Right ventricle myocardium superior (tissue), 1 donor: ENCODE measurements at regions not wholly inside any gene's neighbourhood (a gene's known extent, or its start where the extent isn't known, plus 50 kb on each side); places are given as distances from the start of the nearest gene placed in this dataset.

Experiments
- ATAC-seq: fragments of 200-7000 bp; cut with Tn5 transposase; one replicate; pipeline ENCODE4 v1.9.1; 2020; ENCODE audit warnings: mild to moderate bottlenecking; ENCODE audit not compliant: poor library complexity
- DNase-seq: peaks from one replicate; pipeline ENCODE4 v3.0.0-alpha.2; 2020
- intact Hi-C: fragments of 100-400 bp; cut with DNase I; formaldehyde crosslinking; loops from one replicate; pipeline ENCODE4 v1.11.2; 2022
- donor health status: DM: no; HTN: yes; CAD: no; lungs with severe emphysema.

- intact Hi-C loops, result no loop called here
- no peak for ATAC-seq
- no peak for DNase-seq
Observed at GRCh38 chr18:46385124-46385523, 271.9 kb downstream of the LOXHD1 start.

DNA sequence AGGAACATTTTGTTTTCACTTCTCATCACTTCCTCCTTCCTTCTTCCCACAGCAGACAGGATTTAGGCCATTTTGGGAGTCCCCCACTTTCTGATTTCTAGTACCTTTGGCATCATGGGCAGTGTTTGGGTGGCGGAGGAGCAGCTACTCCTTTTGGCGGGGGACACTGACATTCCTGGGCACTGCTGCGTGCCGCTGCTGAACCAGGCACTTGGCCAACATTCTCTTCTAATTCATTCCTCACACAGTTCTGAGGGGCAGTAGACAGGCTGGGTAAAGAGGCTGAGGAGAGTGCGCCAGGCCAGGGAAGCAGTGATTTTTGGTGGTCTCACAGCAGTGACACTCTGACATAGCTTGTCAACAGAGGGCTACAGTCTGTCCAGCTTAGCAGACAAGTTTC, 270.2 kb downstream of the LOXHD1 start:
- DNase-seq, result peak; percentile 60

GRCh38 chr18:46387441-46388131, 269.4 kb downstream of the LOXHD1 start:
- intact Hi-C loops, result no loop called here
- ATAC-seq (peak; percentile 83), DNase-seq (peak; percentile 56)

More for the DNA sequence above, 270.2 kb downstream of the LOXHD1 start:
- intact Hi-C loops, result no loop called here
- ATAC-seq, result peak; percentile 96

- ATAC-seq (no peak), DNase-seq (no peak)
- intact Hi-C loops, result no loop called here
Observed at GRCh38 chr18:46388286-46388685, 268.7 kb downstream of the LOXHD1 start.

- intact Hi-C loops, result no loop called here
- DNase-seq (no peak), ATAC-seq (no peak)
Observed at GRCh38 chr18:46392576-46392975, 264.4 kb downstream of the LOXHD1 start.

DNA sequence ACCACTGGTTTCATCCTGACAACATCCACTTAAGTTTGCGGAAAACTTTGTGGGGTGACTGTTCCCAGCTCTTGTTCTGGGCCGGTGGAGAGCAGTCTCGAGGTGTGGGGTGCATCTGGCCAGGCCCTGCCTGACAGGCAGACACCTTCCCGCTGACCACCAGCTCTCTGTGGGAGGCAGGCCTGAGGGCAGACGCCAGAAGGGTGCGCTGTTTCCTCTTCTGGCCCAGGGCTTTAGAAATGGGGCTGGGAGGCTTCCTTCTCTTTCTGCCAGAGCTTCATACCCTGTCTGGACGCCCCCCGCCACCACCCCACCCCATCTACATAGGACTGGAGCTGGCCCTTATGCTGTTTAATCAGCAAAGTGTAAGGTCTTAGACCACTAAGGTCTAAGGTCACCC, 263.8 kb downstream of the LOXHD1 start:
- ATAC-seq (no peak), DNase-seq (no peak)
- intact Hi-C loops, result no loop called here

DNA sequence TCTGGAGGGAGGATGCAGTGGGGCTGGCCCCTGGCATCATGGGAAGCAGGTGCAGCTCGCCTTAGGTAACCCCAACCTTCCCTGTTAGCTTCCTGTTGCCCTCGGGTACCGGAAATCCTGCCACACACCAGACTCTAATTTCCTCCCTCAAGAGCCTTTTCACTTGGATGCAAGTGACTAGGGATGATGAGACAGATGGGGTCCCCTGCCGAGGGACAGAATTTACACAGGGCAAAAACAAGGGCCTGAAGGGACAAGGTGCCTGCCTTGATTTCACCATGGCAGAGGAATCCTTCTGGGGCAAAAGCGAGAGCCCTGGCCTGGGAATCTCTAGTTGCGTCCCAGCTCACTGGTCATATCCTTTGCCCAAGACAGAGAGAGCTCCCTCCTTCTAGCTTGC, 263.1 kb downstream of the LOXHD1 start:
- intact Hi-C loops, result no loop called here
- DNase-seq, result no peak
- ATAC-seq, result no peak

DNA sequence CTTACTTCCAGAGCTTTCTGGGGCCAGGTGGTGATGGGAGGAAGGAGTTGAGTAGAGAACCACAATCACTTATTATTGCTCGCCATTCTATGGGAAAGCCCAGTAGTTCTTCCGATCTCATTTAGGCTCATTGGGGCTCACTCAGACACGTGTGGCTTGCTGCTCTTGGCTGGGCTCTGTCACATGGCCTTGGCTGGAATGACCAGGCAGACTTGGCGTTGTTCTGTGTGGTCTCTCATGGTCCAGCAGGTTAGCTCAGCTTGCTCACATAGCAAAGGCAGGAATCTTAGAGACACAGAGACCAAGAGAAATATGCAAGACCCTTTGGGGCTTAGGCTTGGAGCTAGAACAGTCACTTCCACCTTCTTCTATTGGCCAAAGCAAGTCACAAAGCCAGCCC, 261.2 kb downstream of the LOXHD1 start:
- no peak for DNase-seq
- intact Hi-C loops, result no loop called here
- ATAC-seq, result no peak

GRCh38 chr18:46397174-46397573, 259.8 kb downstream of the LOXHD1 start:
- intact Hi-C loops, result no loop called here
- DNase-seq (no peak), ATAC-seq (no peak)

DNA sequence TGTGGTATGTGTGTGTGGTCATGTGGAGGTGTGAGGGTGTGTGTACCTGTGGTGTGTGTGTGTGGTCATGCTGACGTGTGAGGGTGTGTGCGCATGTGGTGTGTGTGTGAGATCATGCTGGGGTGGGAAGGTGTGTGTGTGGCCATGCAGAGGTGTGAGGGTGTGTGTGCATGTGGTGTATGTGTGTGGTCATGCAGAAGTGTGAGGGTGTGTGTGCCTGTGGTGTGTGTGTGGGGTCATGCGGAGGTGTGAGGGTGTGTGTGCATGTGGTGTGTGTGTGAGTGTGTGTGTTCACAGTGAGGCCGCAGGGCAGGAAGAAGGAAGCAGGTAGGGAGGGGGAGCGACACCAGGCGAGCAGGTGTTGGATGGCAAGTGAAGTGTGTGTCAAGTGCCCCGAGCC, 259.0 kb downstream of the LOXHD1 start:
- no peak for ATAC-seq
- intact Hi-C loops, result no loop called here
- no peak for DNase-seq

GRCh38 chr18:46398625-46399024, 258.4 kb downstream of the LOXHD1 start:
- no peak for ATAC-seq
- intact Hi-C loops, result no loop called here
- no peak for DNase-seq

DNA sequence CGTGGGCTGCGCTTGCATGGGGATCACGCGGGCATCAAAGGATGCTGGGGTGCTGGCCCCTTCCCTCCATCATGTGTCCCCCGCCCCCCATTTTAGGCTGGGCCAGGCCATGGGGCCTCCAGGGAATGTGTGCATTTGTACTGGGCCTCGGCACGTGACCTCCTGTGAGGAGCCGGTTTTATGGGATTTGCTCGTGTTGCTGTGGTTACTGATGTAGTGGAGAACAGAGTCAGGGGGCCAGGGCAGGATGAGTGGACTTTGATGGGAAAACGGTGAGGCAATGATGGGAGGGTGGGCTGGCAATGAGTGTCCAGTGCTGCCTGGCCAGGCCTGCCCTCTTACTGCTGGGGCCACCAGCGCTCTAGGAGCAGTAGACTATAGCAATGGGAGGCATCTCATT, 257.7 kb downstream of the LOXHD1 start:
- no peak for DNase-seq
- no peak for ATAC-seq
- intact Hi-C loops, result no loop called here

GRCh38 chr18:46400449-46400848, 256.6 kb downstream of the LOXHD1 start:
- DNase-seq (no peak), ATAC-seq (no peak)
- intact Hi-C loops, result no loop called here

DNA sequence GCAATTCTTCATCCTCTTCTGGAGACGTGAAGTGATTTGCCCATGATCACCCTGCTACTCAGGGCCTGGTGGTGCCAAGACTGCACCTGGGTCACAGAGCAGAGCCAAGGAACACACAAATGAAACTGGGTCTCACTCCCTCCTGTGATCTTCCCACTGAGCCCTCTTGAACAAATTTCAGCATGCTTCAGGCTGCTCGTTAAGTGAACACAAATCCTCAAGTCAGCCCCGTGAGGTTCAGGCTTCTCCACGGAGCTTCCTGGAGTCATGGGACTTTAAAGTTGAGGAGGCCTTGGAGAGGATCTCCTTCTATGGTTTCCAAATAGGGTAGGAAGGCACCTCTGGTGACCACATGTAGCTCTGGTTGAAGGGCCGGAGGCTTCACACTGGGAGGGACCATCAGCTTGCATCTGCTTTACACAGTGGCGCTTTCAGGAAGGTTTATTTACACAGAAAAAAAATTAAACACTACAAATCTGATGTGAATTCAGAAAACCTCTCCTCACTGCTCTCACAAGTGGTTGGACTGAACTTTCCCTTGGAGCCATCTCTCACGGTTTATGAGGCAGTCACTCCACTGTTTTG, 255.4 kb downstream of the LOXHD1 start:
- ATAC-seq (no peak), DNase-seq (no peak)
- intact Hi-C loops, result no loop called here

DNA sequence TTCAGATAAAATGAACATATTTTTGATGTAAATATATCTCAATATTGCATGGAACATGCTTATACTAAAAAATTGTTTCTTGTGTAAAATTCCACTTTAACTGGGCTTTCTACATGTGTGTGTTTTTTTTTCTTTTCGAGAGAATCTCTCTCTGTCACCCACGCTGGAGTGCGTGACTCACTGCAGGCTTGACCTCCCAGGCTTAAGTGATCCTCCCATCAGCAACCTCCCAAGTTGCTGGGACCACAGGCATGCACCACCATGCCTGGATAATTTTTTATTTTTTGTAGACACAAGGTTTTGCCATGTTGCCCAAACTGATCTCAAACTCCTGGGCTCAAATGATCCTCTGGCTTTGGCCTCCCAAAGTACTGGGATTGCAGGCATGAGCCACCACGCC, 254.6 kb downstream of the LOXHD1 start:
- DNase-seq, result no peak
- intact Hi-C loops, result no loop called here
- ATAC-seq, result no peak

DNA sequence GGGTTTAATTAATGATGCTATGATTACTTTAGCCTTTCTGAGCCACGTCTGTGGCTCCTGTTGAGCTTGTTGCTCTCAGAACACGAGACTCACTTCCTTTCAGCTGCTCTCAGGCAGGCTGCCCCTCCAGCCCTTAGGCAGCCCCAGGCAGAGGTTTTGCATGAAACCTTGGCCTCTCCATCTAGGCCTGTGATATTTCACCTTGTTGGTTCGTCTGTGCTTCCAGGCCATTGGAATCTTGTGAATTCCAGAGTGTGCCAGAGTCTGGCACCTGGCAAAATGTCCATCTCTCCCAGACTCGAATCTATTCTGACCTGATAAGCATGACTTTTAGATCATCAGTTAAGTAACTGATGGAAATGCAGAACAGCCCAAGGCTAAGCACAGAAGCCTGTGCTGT, 254.1 kb downstream of the LOXHD1 start:
- DNase-seq (no peak), ATAC-seq (no peak)
- intact Hi-C loops, result no loop called here

- ATAC-seq, result no peak
- no peak for DNase-seq
- intact Hi-C loops, result no loop called here
Observed at GRCh38 chr18:46405832-46406538, 251.0 kb downstream of the LOXHD1 start.

GRCh38 chr18:46406539-46406932, 250.5 kb downstream of the LOXHD1 start:
- no peak for ATAC-seq
- intact Hi-C loops, result no loop called here
- no peak for DNase-seq

DNA sequence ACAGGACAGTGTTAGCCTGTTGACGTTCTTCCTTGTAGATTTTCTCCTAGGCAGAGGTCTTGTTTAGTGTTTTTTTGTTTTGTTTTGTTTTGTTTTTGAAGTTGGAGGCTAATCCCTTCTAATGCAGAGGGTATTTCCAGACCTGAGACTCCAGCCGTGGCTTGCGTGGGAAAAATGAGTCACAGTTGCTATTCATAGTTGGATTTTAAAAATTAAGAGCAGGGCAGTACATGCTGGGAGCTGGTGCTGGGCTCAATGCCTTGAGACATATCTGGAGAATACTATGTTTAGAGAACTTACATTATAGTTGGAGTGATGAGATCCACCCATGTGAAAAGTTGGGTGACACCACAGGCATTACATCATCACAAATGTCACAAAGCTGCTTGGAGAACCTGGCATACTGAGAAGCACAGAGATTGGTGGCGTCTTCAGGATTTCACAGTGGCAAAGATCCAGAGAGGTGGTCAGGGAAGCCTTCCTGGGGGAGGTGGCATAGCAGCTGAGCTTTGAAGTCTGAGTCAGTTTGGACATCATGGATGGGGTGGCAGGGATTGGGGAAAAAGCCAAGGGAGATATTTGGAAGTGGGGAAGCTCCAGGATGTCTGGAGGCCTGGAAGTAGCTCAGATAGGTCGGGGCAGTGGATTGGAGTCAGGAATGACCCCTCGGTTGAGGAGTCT, 249.4 kb downstream of the LOXHD1 start:
- ATAC-seq, result peak; percentile 58
- intact Hi-C loops, result no loop called here

More for the DNA sequence above, 249.4 kb downstream of the LOXHD1 start:
- DNase-seq, result no peak
